HL-60/S4 treated with phorbol 12-myristate 13-acetate at 8.2 ng/mL for 4 days and 3 days (cell line): ENCODE measurements at regions not wholly inside any gene's neighbourhood (a gene's known extent, or its start where the extent isn't known, plus 50 kb on each side); places are given as distances from the start of the nearest gene placed in this dataset.

Experiments used
- in situ Hi-C: fragments of 300-500 bp; cut with MboI; formaldehyde crosslinking; loops from 2 replicates; pipeline ENCODE4 v1.15.0; 2022; ENCODE audit warnings: low sequenced_read_pairs

DNA sequence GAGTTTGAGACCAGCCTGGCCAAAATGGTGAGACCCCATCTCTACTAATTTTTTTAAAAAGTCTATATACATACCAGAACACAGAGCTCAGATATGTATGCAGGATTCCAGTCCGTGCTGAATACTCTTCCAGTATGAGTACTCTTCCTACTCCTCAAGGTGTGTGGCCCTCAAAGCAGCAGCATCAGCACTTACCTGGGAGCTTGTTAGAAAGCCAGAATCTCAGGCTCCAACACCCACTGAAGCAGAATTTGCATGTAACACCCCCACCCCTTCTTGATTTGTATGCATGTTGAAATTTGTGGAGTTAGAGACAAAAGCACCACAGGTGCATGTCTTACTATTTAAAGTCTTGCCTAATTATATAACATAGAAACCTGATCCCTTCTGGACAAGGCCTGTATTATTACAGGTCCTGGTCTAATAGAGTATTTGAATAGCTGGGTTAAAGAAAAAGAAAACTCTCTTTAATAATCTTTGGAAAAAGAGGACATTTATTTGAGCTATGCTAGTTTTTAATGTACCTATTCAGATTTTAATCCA lies 50.3 kb upstream of the NFE2L2 start:
- in situ Hi-C loops = no loop called here

DNA sequence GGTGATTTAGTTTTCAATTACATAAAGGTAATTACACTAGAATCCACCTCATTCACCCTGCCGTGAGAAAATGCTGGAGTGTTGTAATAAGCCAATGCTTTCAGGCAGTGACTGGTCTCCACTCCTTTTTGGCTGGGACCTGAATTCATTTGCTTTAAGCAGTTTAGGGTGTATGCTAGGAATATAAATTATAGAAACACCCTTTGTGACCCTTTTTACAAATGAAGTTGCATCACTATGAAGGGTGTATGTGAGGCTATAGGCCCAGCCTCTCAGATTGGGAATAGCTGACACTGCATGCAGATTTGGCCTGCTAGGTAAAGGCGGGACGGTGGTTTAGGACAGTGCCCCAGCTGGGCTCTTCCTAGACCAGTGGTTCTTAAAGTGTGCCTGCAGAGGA lies 50.8 kb upstream of the NFE2L2 start:
- in situ Hi-C loops = no loop called here

DNA sequence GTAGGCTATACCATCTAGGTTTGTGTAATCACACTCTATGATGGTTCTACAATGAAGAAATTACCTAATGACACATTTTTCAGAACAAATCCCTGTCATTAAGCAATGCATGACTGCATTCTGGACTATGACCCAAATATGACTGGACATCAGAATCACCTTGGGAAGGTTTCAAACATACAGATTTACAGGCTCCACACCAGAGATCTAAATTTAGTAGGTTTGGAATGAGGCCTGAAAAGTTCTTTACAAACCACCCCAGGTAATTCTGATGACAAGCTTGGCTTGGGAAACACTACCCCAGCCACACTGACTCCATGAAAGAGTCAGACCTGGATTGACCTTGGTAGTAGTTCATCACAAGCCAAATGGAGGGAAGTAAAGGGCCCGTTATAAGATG lies 52.2 kb upstream of the NFE2L2 start:
- in situ Hi-C loops = no loop called here

GRCh38 chr2:177317443-177317842 lies 52.9 kb upstream of the NFE2L2 start:
- in situ Hi-C loops = no loop called here

DNA sequence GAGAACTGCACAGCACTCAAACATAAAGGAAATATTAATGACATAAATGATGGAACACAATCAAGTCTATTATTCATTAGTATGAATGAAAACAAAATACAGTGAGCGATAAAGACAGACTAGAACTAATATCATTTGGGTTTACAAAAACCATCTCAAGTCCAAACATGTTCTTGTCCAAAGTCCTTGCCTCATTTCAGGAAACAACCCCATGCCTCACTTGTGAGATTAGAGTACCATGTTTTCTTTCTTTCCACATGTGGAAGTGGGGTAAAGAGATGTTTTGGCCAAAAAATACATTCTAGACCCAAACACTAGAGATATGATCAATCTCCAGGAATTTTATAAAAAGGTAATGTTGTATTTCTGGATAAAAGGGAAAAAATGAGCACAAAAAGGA lies 53.3 kb upstream of the NFE2L2 start:
- in situ Hi-C loops = no loop called here

DNA sequence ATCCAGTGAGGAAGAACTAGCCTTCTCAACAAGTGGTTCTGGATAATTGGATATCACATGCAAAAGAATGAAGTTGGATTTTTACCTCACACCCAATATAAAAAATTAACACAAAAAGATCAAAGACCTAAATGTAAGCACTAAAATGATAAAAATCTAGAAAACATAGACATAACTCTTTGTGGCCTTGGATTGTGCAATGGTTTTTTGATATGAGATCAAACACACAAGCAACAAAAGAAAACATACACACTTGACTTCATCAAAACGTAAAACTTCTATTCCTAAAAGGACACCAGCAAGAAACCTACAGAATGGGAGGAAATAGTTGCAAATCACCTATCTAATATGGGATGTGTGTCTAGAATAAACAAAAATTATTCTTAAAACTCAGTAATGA lies 54.1 kb upstream of the NFE2L2 start:
- in situ Hi-C loops = no loop called here

GRCh38 chr2:177320596-177320995 lies 56.1 kb upstream of the NFE2L2 start:
- in situ Hi-C loops = no loop called here

DNA sequence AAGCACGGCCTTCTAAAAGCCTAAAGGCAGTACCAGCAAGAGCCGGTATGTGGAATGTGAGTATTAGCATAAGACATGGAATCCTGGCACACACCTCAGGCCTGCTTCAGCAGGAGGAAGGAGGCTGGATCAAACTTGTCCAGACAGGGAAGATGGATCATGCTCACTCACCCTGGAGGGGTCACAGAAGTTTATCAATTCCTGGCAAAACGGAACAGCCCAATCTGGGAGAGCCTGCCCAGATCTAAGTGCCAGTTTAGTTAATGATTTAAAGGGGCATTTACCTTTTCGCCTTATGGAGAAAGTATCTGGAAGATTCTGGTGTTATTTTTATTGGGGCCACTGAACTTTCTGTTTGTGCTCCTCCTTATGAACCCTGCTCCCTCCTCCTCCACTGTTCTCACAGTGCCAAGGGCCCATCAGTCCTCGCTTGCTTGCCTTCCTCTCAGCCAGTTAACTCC lies 58.3 kb upstream of the NFE2L2 start:
- in situ Hi-C loops = no loop called here

GRCh38 chr2:177324797-177325196 lies 60.3 kb upstream of the NFE2L2 start:
- in situ Hi-C loops = no loop called here

DNA sequence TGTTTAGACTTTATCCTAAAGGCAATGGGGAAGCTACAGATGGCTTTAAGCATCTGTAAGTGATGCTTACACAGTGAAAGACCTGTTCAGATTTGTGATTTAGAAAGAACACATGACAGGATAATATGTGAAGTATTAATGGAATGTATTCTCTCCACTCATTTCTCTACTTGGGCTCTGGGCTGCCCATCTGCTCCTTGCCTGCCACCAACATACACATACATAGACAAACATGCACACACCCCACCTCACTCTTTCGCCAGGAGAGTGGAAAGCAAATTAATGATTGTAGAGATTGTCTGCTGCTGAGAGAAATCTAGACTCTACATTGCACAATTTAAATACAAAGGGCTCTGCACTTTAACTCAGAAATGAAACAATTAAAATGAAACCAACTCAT lies 61.0 kb upstream of the NFE2L2 start:
- in situ Hi-C loops = no loop called here

- in situ Hi-C loops = no loop called here
Measured at GRCh38 chr2:177326005-177326404, 61.5 kb upstream of the NFE2L2 start.

DNA sequence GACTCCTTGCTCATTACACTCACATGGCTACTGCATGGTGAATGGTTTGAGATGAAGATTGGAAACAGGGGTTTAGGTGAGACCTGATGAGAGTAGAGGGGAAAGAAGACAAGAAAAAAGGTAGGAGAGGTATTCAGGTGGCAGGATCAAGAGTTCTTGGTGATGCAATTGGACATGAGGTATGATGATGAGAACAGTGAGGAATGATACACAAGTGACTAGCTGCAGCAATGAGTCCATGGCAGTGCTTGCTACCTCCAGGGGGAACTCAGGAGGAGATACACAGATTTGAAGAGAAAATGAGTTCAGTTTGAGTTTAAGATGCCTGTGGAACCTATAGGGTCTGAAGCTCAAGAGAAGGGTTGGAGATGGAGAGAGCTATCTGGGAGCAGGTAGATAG lies 62.1 kb upstream of the NFE2L2 start:
- in situ Hi-C loops = no loop called here

DNA sequence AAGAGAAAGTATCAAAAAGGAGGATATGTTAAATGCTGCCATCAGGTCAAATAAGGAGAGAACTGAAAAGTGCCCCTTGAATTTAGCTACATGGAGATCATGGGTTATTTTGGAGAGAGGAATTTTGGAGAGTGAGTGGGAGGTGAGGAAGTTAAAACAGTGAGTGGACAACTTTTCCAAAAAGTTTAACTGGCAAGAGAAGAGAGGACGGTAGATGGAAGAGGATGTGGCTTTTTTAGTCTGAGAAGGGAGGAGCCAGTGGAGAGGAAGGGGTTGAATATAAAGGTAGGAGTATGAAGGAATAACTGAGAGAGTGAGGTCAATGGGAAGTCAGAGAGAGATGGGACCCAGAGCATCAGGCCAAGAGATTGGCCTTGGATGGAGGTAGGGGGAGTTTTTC lies 62.5 kb upstream of the NFE2L2 start:
- in situ Hi-C loops = no loop called here

GRCh38 chr2:177328056-177328455 lies 63.5 kb upstream of the NFE2L2 start:
- in situ Hi-C loops = no loop called here

DNA sequence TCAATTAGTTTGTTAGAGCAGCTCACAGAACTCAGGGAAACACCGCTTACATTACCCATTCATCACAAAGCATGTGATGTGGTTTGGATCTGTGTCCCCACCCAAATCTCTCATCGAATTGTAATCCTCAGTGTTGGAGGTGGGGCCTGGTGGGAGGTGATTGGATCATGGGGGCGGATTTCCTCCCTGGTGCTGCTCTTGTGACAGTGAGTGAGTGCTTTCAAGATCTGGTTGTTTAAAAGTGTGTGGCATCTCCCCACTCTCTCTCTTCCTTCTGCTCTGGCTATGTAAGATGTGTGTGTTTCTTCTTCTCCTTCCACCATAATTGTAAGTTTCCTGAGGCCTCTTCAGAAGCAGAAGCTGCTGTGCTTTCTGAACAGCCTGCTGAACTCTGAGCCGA lies 63.5 kb upstream of the AGPS start:
- in situ Hi-C loops = no loop called here

GRCh38 chr2:177331466-177331997 lies 61.0 kb upstream of the AGPS start:
- in situ Hi-C loops = loop anchor here (10.0 kb wide), 1 partner anchor 167 kb away; no protein-coding TSS in a partner anchor

DNA sequence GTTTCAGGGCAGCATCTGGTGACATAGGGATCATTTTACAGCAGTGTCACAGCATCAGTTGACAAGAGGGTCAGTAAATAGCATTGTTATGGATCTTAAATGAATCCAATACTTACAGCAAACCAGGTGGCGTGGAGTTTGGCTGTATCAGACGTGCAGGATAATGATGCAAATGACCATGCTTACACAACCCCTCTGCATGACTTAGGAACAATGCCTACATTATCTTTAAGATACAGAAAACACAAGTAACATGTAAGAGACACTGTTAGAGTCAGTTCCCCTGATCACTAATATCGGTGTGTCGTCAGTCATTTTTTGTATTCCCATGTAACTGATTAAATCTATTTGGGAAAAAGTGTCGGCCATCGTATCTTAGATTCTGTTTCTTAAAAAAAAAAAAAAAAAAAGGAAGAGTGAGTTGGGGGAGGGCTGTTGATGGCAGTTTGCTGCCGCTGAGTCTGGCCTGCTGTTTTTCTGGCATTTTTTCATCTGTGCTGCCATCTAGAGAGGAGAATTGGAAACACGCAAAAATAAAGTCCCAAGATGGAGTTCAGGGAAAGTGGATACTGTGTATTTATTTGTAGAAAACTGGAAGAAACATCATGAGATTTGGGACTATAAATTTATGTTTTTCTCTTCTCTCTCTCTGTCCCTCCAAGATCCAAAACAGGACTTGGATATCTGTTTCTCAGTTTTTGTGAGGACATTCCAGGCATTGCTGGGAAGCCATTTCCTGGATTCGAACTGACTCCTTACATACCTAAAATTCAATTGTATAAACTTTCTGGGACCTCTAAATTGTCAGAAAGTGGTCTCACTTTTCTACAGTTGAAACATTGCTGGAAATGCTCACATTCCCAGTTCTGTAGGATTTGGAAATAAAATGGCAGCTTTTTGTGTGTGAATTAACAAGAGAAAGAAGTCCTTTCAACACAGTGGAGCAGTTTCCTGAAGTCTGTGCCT lies 60.3 kb upstream of the AGPS start:
- in situ Hi-C loops = loop anchor here (10.0 kb wide), 1 partner anchor 168 kb away; no protein-coding TSS in a partner anchor

DNA sequence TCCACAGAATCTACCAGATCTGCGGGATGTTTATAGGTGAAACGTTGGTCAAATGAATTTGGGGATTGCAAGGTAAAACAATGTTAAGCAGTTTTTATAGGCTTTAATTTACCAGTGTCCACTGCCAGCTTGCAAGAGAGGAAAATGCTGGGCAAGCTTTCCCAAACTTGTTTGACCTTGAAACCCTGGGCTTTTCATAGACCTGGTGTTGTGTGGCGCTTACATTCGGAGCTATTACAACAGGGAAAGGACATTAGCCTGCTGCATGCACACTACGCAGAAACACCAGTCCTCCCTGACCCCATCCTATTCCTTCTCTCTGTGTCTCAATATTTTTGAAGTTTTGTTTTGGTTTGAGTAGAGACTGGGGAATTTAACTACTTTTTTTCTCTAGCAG lies 59.6 kb upstream of the AGPS start:
- in situ Hi-C loops = loop anchor here (10.0 kb wide), 1 partner anchor 168 kb away; no protein-coding TSS in a partner anchor

DNA sequence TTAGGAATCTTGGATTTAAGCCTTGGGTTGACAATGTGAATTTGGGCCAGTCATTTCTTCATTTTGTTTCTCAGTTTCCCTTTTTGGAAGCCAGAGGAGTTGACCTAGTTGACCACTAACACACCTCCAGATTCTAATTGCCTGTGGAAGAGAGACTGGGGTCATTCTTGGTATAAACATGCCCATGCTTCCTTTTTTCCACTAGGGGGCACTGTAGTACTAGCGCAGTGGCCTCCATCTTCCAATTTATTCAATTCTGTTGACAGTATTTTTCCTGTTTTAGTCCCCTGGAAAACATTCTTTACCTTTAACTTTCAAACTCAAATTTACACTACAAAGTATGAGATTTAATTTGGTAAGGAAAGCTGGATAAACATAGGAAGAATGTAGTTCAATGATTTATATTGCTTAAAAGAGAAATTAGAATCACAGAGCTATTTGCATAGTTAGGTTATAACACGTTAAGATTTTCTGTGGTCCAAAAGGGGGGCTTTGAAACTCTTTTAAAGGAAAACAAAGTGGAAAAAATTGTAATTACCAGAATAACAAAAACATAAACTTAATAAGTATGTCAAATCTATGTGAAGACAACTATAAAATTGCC lies 57.5 kb upstream of the AGPS start:
- in situ Hi-C loops = loop anchor here (10.0 kb wide), 1 partner anchor 170 kb away; no protein-coding TSS in a partner anchor

DNA sequence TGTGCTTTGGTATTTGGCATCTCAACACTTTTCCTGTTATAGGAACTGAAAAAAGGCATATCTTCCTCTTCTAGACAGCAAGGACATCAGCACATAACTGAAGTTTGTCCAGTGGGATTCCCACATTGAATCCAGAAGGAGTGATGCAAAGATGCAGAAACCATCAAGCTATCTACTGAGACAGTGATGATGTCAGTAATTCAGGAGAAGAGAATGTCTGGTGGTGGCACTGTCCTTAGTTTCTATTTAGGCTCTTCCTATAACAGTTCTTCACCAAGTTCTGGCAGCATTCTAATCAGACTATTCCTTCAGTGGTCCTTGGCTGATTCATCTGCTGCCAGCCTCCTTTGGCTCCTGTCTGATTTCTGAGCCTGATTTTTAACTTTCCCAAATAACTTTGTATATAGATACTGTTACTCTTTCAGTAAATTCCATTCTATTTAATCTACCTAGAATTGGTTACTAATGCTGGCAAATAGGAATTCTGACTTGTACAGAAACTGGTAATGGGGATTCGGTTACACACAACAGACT lies 56.6 kb upstream of the AGPS start:
- in situ Hi-C loops = loop anchor here (10.0 kb wide), 1 partner anchor 171 kb away; no protein-coding TSS in a partner anchor

- in situ Hi-C loops = loop anchor here (10.0 kb wide), 1 partner anchor 173 kb away; no protein-coding TSS in a partner anchor
Measured at GRCh38 chr2:177338177-177338721, 54.3 kb upstream of the AGPS start.
